ENCODE measurements at regions not wholly inside any gene's neighbourhood (a gene's known extent, or its start where the extent isn't known, plus 50 kb on each side); places are given as distances from the start of the nearest gene placed in this dataset.

- TF ChIP-seq SMC3 (conservative IDR thresholded peaks at IDR 0.05; ENCODE audit: poor library complexity) = no peak
- no peak for TF ChIP-seq TAF1 (IDR thresholded peaks at IDR 0.05; ENCODE audit: low read depth)
- no peak for TF ChIP-seq CTCF (IDR thresholded peaks at IDR 0.05; ENCODE audit: poor library complexity, severe bottlenecking)
- no peak for TF ChIP-seq MXI1 (conservative IDR thresholded peaks at IDR 0.05; ENCODE audit: poor library complexity, severe bottlenecking)
- no peak for TF ChIP-seq RAD21 (conservative IDR thresholded peaks at IDR 0.05)
- TF ChIP-seq POLR2AphosphoS5 (IDR thresholded peaks at IDR 0.05) = no peak
- Histone ChIP-seq H3K9me2 (ENCODE audit: insufficient read depth, low read length) (no peaks in the 10 kb centered on the region), H3K27ac (ENCODE audit: low read length) (no peak overlapping the region), H3K4me3 (ENCODE audit: low read length) (no peak overlapping the region), H3K79me2 (replicated peaks; ENCODE audit: insufficient read depth, low read length) (peaks cover 5% of the 10 kb centered on the region), H3K9ac (ENCODE audit: low read length) (no peak overlapping the region), H3F3A (ENCODE audit: insufficient read depth, low read length, poor library complexity, severe bottlenecking) (no peaks in the 10 kb centered on the region), H3K9me3 (ENCODE audit: low read length) (no peaks in the 10 kb centered on the region), H3K27me3 (ENCODE audit: insufficient read depth, low read depth, low read length) (no peaks in the 10 kb centered on the region), H3K4me2 (ENCODE audit: low read length) (no peak overlapping the region), H4K20me1 (ENCODE audit: insufficient read depth) (no peaks in the 10 kb centered on the region), H3K36me3 (ENCODE audit: insufficient read depth, low read length) (peaks cover 7% of the 10 kb centered on the region), H2AFZ (ENCODE audit: low read depth, low read length) (no peak overlapping the region)
Observed at GRCh38 chr17:63291258-63291657, 154.8 kb downstream of the CYB561 start.

GRCh38 chr17:63292421-63292820, 153.7 kb downstream of the CYB561 start:
- Histone ChIP-seq H3K4me2 (ENCODE audit: low read length) (no peak overlapping the region), H2AFZ (ENCODE audit: low read depth, low read length) (no peak overlapping the region)
- TF ChIP-seq RAD21 (conservative IDR thresholded peaks at IDR 0.05) (no peak), MXI1 (conservative IDR thresholded peaks at IDR 0.05; ENCODE audit: poor library complexity, severe bottlenecking) (no peak), SMC3 (conservative IDR thresholded peaks at IDR 0.05; ENCODE audit: poor library complexity) (no peak), CTCF (IDR thresholded peaks at IDR 0.05; ENCODE audit: poor library complexity, severe bottlenecking) (no peak), TAF1 (IDR thresholded peaks at IDR 0.05; ENCODE audit: low read depth) (no peak), POLR2AphosphoS5 (IDR thresholded peaks at IDR 0.05) (no peak), EZH2 (IDR thresholded peaks at IDR 0.05; ENCODE audit: borderline replicate concordance, insufficient read depth, low read length, poor library complexity, severe bottlenecking) (no peak), EP300 (conservative IDR thresholded peaks at IDR 0.05; ENCODE audit: poor library complexity, severe bottlenecking) (no peak), REST (IDR thresholded peaks at IDR 0.05; ENCODE audit: borderline replicate concordance) (no peak)

More at GRCh38 chr17:63292421-63292820, 153.7 kb downstream of the CYB561 start:
- Histone ChIP-seq H3K4me3 (ENCODE audit: low read length) (no peak overlapping the region), H3K27me3 (ENCODE audit: insufficient read depth, low read depth, low read length) (no peaks in the 10 kb centered on the region), H3K9me3 (ENCODE audit: low read length) (peaks cover 4% of the 10 kb centered on the region), H3K27ac (ENCODE audit: low read length) (no peak overlapping the region), H3K79me2 (replicated peaks; ENCODE audit: insufficient read depth, low read length) (peaks cover 5% of the 10 kb centered on the region), H4K20me1 (ENCODE audit: insufficient read depth) (no peaks in the 10 kb centered on the region), H3K36me3 (ENCODE audit: insufficient read depth, low read length) (peaks cover 7% of the 10 kb centered on the region), H3K9ac (ENCODE audit: low read length) (no peak overlapping the region), H3K9me2 (ENCODE audit: insufficient read depth, low read length) (no peaks in the 10 kb centered on the region), H3F3A (ENCODE audit: insufficient read depth, low read length, poor library complexity, severe bottlenecking) (no peaks in the 10 kb centered on the region)
